SK-N-SH (cell line): ENCODE measurements at regions not wholly inside any gene's neighbourhood (a gene's known extent, or its start where the extent isn't known, plus 50 kb on each side); places are given as distances from the start of the nearest gene placed in this dataset.

ENCODE experiments used
- CTCF ChIP-seq: fragments of 200-600 bp; sonication (generic); IDR thresholded peaks from 2 replicates; pipeline ENCODE4 v1.6.1; 2017; ENCODE audit warnings: antibody characterized with exemption, mild to moderate bottlenecking, moderate library complexity
- FOXJ3 ChIP-seq: sonication (generic); formaldehyde crosslinking; IDR thresholded peaks from 2 replicates; pipeline ENCODE4 v1.5.1; 2020; ENCODE audit warnings: mild to moderate bottlenecking, missing genetic modification reagents
- MAX ChIP-seq: IDR thresholded peaks from 2 replicates; pipeline ENCODE4 v1.4.0; 2012; ENCODE audit warnings: low read depth
- NFIC ChIP-seq: IDR thresholded peaks from 2 replicates; pipeline ENCODE4 v1.4.0; 2012; ENCODE audit warnings: borderline replicate concordance
- RCOR1 ChIP-seq: fragments of 150-350 bp; IDR thresholded peaks from 2 replicates; pipeline ENCODE4 v1.6.1; 2017; ENCODE audit warnings: antibody characterized with exemption, low read length
- SIN3A ChIP-seq: IDR thresholded peaks from 2 replicates; pipeline ENCODE4 v1.6.1; 2012; ENCODE audit warnings: low read depth, mild to moderate bottlenecking, low read length, moderate library complexity, borderline replicate concordance

- TF ChIP-seq NFIC (no peak), CTCF (no peak), MAX (no peak), FOXJ3 (CRISPR knock-in tag) (no peak), RCOR1 (no peak), SIN3A (no peak)
Observed at GRCh38 chr18:56323673-56324072, 314.7 kb downstream of the TXNL1 start.
